Fibroblast of lung (primary cell): ENCODE measurements at regions not wholly inside any gene's neighbourhood (a gene's known extent, or its start where the extent isn't known, plus 50 kb on each side); places are given as distances from the start of the nearest gene placed in this dataset.

Experiments
- DNase-seq, 2 donors: peaks; one replicate each; pipeline versions ENCODE4 v3.0.0 to v3.0.0-alpha.2; 2010; ENCODE audit warnings: low read depth in 2 of 2
- H2AFZ ChIP-seq: 2 replicates; pipeline ENCODE4 v1.5.1; 2012; ENCODE audit warnings: low read length, control low read depth, inconsistent platforms
- H3K27ac ChIP-seq: 2 replicates; pipeline ENCODE4 v1.5.1; 2011; ENCODE audit warnings: low read length, control low read depth; ENCODE audit not compliant: insufficient read depth
- H3K27me3 ChIP-seq: 2 replicates; pipeline ENCODE4 v1.5.1; 2011; ENCODE audit warnings: mild to moderate bottlenecking, low read length; ENCODE audit not compliant: control insufficient read depth, insufficient read depth
- H3K36me3 ChIP-seq: 2 replicates; pipeline ENCODE4 v1.5.1; 2011; ENCODE audit warnings: low read length; ENCODE audit not compliant: control insufficient read depth, insufficient read depth
- H3K4me1 ChIP-seq: 2 replicates; pipeline ENCODE4 v1.5.1; 2011; ENCODE audit warnings: low read length; ENCODE audit not compliant: control insufficient read depth, insufficient read depth; ENCODE audit errors: extremely low read depth
- H3K4me2 ChIP-seq: 2 replicates; pipeline ENCODE4 v1.5.1; 2011; ENCODE audit warnings: low read length, control low read depth; ENCODE audit not compliant: insufficient read depth; ENCODE audit errors: extremely low read depth
- H3K4me3 ChIP-seq, 4 experiments: fragments of 200-600 bp in 1 of 4; sonication (generic) in 1 of 4; replicated peaks in 1 of 4; 2 replicates each; pipeline ENCODE4 v1.5.1; 2011 to 2016; ENCODE audit warnings: low read length in 4 of 4, low read depth in 3 of 4, mild to moderate bottlenecking in 3 of 4, control low read depth in 2 of 4, inconsistent platforms in 1 of 4, mixed read lengths in 1 of 4; ENCODE audit not compliant: insufficient read depth in 1 of 4; ENCODE audit errors: control extremely low read depth in 1 of 4
- H3K79me2 ChIP-seq: 2 replicates; pipeline ENCODE4 v1.5.1; 2012; ENCODE audit warnings: mild to moderate bottlenecking, low read length, inconsistent platforms; ENCODE audit not compliant: control insufficient read depth, insufficient read depth
- H3K9ac ChIP-seq: 2 replicates; pipeline ENCODE4 v1.5.1; 2011; ENCODE audit warnings: mild to moderate bottlenecking, low read length, control low read depth; ENCODE audit not compliant: insufficient read depth
- H3K9me3 ChIP-seq: 2 replicates; pipeline ENCODE4 v1.5.1; 2012; ENCODE audit warnings: low read depth, low read length; ENCODE audit not compliant: control insufficient read depth, insufficient read depth
- H4K20me1 ChIP-seq: 2 replicates; pipeline ENCODE4 v1.5.1; 2011; ENCODE audit warnings: low read length; ENCODE audit not compliant: control insufficient read depth, insufficient read depth; ENCODE audit errors: extremely low read depth
- EZH2 ChIP-seq: IDR thresholded peaks from 2 replicates; pipeline ENCODE4 v1.5.1; 2012; ENCODE audit warnings: low read length, control low read depth, mild to moderate bottlenecking; ENCODE audit errors: missing control alignments
- TF ChIP-seq, protein P1 (sequence below), 2 donors: IDR thresholded peaks in 1 of 2; conservative IDR thresholded peaks in 1 of 2; 1 replicate in 1 of 2; 2 replicates in 1 of 2; pipeline ENCODE4 v1.5.1; 2011 to 2012; ENCODE audit warnings: low read length in 2 of 2, control low read depth in 1 of 2, inconsistent platforms in 1 of 2, low read depth in 1 of 2, mild to moderate bottlenecking in 1 of 2

DNA sequence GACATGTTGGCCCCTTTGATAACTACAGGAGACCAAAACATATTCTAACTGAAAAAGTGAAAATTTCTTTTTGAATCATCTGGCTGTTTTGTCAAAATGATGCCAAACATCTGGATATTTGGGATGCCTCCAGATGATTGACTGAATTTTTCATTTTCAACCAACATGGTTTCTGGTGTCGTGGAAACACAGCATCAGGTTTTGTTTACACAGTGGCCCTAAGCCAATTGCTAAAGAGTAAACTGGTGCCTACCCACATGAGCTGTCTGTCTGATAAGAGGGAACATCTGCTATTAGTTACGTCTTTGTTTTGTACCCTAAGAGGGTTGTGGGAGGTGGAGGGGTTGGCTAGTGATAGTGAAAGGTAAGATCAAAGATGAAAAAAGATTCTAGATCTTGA, 204.8 kb downstream of the KCNK2 start:
- no peaks in the 10 kb centered on the region for H3K36me3 ChIP-seq
- TF ChIP-seq, protein P1, sequence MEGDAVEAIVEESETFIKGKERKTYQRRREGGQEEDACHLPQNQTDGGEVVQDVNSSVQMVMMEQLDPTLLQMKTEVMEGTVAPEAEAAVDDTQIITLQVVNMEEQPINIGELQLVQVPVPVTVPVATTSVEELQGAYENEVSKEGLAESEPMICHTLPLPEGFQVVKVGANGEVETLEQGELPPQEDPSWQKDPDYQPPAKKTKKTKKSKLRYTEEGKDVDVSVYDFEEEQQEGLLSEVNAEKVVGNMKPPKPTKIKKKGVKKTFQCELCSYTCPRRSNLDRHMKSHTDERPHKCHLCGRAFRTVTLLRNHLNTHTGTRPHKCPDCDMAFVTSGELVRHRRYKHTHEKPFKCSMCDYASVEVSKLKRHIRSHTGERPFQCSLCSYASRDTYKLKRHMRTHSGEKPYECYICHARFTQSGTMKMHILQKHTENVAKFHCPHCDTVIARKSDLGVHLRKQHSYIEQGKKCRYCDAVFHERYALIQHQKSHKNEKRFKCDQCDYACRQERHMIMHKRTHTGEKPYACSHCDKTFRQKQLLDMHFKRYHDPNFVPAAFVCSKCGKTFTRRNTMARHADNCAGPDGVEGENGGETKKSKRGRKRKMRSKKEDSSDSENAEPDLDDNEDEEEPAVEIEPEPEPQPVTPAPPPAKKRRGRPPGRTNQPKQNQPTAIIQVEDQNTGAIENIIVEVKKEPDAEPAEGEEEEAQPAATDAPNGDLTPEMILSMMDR (conservative IDR thresholded peaks at IDR 0.05 in 1 of 2, IDR thresholded peaks at IDR 0.05 in 1 of 2; ENCODE audit: low read depth in 1 of 2, low read length in 2 of 2), result no peak
- no peak for TF ChIP-seq EZH2

GRCh38 chr1:215290018-215290417, 207.5 kb downstream of the KCNK2 start:
- Histone ChIP-seq H3K27me3 (no peaks in the 10 kb centered on the region), H3K36me3 (no peaks in the 10 kb centered on the region), H3K4me1 (no peaks in the 10 kb centered on the region), H3K9me3 (no peaks in the 10 kb centered on the region), H3K79me2 (no peaks in the 10 kb centered on the region), H3K9ac (no peak overlapping the region), H3K4me3 (no peak overlapping the region), H4K20me1 (no peaks in the 10 kb centered on the region), H2AFZ (no peak overlapping the region), H3K4me2 (no peak overlapping the region), H3K27ac (no peak overlapping the region)
- peak in 1 of 2 donors; percentile 49 for DNase-seq
- no peak for TF ChIP-seq EZH2
- TF ChIP-seq, protein P1 (conservative IDR thresholded peaks at IDR 0.05 in 1 of 2, IDR thresholded peaks at IDR 0.05 in 1 of 2; ENCODE audit: low read depth in 1 of 2, low read length in 2 of 2), result no peak

More for the DNA sequence above, 204.8 kb downstream of the KCNK2 start:
- Histone ChIP-seq H3K9ac (no peak overlapping the region), H3K4me1 (no peaks in the 10 kb centered on the region), H3K9me3 (no peaks in the 10 kb centered on the region), H4K20me1 (no peaks in the 10 kb centered on the region), H3K27me3 (no peaks in the 10 kb centered on the region), H2AFZ (no peak overlapping the region), H3K4me2 (no peak overlapping the region), H3K79me2 (no peaks in the 10 kb centered on the region), H3K4me3 (no peak overlapping the region), H3K27ac (no peak overlapping the region)
- peak in 1 of 2 donors; percentile 63 for DNase-seq

DNA sequence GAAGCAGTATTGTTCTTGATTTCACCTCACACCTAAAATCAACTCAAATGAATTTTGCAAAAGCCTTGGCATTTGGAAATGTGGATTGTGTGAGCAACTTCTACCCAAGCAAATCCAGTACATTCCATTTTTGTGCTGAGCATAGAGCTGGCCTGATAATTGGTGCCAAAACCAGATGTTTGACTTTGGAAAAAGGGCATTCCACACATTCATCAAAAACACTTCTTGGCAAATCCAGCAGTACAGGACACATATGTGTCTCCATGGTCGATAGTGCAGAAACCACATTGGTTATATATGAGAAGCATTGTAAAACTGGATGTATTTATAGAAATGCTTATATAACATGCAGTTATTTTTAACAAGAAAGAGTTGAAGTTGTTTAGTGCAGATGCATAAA, 210.4 kb downstream of the KCNK2 start:
- DNase-seq, result peak; percentile 12 to 18
- TF ChIP-seq, protein P1 (conservative IDR thresholded peaks at IDR 0.05 in 1 of 2, IDR thresholded peaks at IDR 0.05 in 1 of 2; ENCODE audit: low read depth in 1 of 2, low read length in 2 of 2), result no peak
- TF ChIP-seq EZH2, result no peak
- H3K27ac ChIP-seq, result no peak overlapping the region
- H3K4me2 ChIP-seq, result no peak overlapping the region
- no peaks in the 10 kb centered on the region for H3K36me3 ChIP-seq
- no peaks in the 10 kb centered on the region for H3K4me1 ChIP-seq
- H2AFZ ChIP-seq, result no peak overlapping the region
- no peaks in the 10 kb centered on the region for H3K9me3 ChIP-seq
- H3K9ac ChIP-seq, result no peak overlapping the region
- no peaks in the 10 kb centered on the region for H3K79me2 ChIP-seq
- no peaks in the 10 kb centered on the region for H4K20me1 ChIP-seq
- H3K27me3 ChIP-seq, result no peaks in the 10 kb centered on the region
- H3K4me3 ChIP-seq, result no peak overlapping the region
